ENCODE measurements at regions not wholly inside any gene's neighbourhood (a gene's known extent, or its start where the extent isn't known, plus 50 kb on each side); places are given as distances from the start of the nearest gene placed in this dataset.
"Not testable (repeated sequence)": the region's sequence is repeated elsewhere in the genome, so short reads cannot be mapped to it uniquely, and the experiment has no call there.

- no peak for DNase-seq
These were observed 320.6 kb downstream of the FOXO1 start for GRCh38 chr13:40345654-40346372.

GRCh38 chr13:40346592-40346991 is 319.8 kb downstream of the FOXO1 start:
- DNase-seq, result no peak

GRCh38 chr13:40348096-40348679 is 318.3 kb downstream of the FOXO1 start:
- DNase-seq, result no peak

- no peak for DNase-seq
These were observed 316.0 kb downstream of the FOXO1 start for GRCh38 chr13:40350283-40350992.

GRCh38 chr13:40351537-40352379 is 314.7 kb downstream of the FOXO1 start:
- no peak for DNase-seq

GRCh38 chr13:40352380-40352778 is 314.1 kb downstream of the FOXO1 start:
- DNase-seq, result no peak

- DNase-seq, result no peak
These were observed 313.5 kb downstream of the FOXO1 start for GRCh38 chr13:40352802-40353562.

- DNase-seq, result no peak
These were observed 311.2 kb downstream of the FOXO1 start for GRCh38 chr13:40355126-40355724.

GRCh38 chr13:40356011-40356410 is 310.4 kb downstream of the FOXO1 start:
- no peak for DNase-seq

GRCh38 chr13:40356458-40356857 is 310.0 kb downstream of the FOXO1 start:
- DNase-seq, result not testable (repeated sequence)

GRCh38 chr13:40362502-40362901 is 303.9 kb downstream of the FOXO1 start:
- DNase-seq, result no peak

- no peak for DNase-seq
These were observed 302.8 kb downstream of the FOXO1 start for GRCh38 chr13:40363653-40364052.

GRCh38 chr13:40366119-40366518 is 300.3 kb downstream of the FOXO1 start:
- no peak for DNase-seq

- no peak for DNase-seq
These were observed 298.1 kb downstream of the FOXO1 start for GRCh38 chr13:40368127-40368891.

- DNase-seq, result no peak
These were observed 295.8 kb downstream of the FOXO1 start for GRCh38 chr13:40370661-40371060.

- DNase-seq, result no peak
These were observed 294.8 kb downstream of the FOXO1 start for GRCh38 chr13:40371531-40372125.

- DNase-seq, result not testable (repeated sequence)
These were observed 292.8 kb downstream of the FOXO1 start for GRCh38 chr13:40373608-40374007.

GRCh38 chr13:40375489-40376171 is 290.8 kb downstream of the FOXO1 start:
- no peak for DNase-seq

- DNase-seq, result no peak
These were observed 290.1 kb downstream of the FOXO1 start for GRCh38 chr13:40376296-40376849.
